KOPT-K1 (cell line): ENCODE measurements at regions not wholly inside any gene's neighbourhood (a gene's known extent, or its start where the extent isn't known, plus 50 kb on each side); places are given as distances from the start of the nearest gene placed in this dataset.

Experiments used
- H3K27ac ChIP-seq: fragments of 200-600 bp; sonication (generic); 2 replicates; pipeline ENCODE4 v1.5.1; 2016; ENCODE audit warnings: antibody characterized with exemption, mild to moderate bottlenecking, low read depth, low read length; ENCODE audit not compliant: poor library complexity, severe bottlenecking
- H3K36me3 ChIP-seq: fragments of 200-600 bp; sonication (generic); 2 replicates; pipeline ENCODE4 v1.5.1; 2017; ENCODE audit warnings: antibody characterized with exemption, mild to moderate bottlenecking, low read length, moderate library complexity; ENCODE audit not compliant: insufficient read depth
- H3K9me3 ChIP-seq: fragments of 200-600 bp; sonication (generic); 2 replicates; pipeline ENCODE4 v1.5.1; 2017; ENCODE audit warnings: antibody characterized with exemption, low read length, mild to moderate bottlenecking; ENCODE audit not compliant: insufficient read depth, poor library complexity, severe bottlenecking

DNA sequence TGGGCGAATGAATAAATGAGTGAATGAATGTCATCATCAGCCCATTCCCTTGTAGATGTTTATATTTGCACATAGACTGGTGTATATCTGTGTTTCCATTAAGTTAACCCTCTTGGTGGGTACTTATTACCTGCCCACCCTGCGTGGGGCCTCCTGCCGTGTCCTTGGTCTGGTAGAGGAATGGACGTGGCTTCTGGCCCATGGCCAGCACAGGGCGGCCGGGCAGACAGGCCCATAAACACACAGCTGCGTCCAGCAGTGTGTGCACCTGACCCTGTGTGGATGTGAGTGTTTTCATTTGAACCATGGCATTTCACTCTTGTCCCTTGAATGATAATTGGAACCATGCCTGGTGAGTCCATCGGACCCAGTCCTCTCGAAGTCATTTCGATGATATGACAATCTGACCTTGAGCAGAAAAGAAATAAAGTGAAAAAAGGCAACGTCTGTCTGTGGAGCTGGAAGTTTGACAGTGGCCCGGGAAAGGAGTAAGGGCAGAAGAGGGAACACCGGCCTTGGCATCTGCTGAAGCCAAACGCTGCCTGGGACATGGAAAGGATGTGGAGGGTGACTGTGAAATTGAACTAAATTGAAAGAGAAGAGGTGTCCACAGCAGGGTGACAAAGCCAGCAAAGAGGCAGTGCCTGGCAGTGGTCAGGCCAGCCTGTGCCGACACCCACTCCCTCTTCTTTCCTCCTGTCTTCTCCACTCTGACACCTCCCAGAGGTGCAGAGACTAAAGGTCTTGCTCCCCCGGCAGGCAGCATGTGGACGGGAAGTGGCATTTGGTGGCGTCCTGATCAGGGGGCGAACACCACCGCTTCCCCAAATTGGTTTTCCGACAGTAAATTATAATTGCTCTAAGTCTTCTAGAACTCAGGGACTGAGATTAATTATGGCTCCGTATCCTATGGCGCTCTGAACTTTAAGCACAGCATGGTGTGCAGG lies 199.0 kb upstream of the ZMIZ1 start:
- Histone ChIP-seq H3K9me3 (no peaks in the 10 kb centered on the region), H3K27ac (no peak overlapping the region), H3K36me3 (no peaks in the 10 kb centered on the region)

DNA sequence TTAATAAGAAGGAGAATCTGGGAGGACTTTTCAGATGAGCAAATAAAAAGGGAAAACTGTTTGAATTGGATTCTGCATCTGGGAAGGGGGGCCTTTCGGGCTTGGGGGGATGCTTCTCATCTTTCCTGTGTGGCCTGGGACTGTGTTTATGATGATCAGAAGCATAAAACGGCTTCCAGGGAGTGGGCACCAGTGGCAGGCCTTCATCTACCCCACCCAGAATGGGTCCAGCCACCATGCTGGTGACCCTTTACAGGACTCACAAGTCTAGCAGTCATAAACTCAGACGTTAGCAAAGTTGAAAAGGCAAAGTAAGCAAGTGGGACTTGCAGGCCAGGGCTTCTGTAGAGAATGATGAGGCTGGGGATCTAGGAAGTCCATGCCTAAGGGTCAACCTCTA lies 198.3 kb upstream of the ZMIZ1 start:
- no peaks in the 10 kb centered on the region for H3K36me3 ChIP-seq
- no peak overlapping the region for H3K27ac ChIP-seq
- H3K9me3 ChIP-seq: no peaks in the 10 kb centered on the region

DNA sequence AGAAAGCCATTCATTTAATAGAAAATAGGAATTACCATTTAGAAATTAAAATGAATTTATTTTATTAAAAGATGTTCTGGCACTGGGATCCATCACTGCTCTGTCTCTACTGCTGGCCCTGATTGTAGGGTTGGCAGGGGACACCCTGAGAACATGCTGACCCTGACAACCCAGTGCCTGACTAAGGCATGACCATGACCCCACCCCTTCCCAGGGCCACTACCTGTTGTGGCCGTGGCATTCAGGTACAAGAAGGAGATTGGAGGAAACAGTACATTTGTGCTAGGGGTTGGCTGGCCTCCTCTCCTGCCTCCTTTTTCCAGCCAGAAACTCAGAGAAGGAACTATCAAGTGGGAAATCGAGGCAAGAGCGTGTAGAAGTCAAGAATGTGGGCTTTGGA lies 197.0 kb upstream of the ZMIZ1 start:
- Histone ChIP-seq H3K27ac (no peak overlapping the region), H3K9me3 (no peaks in the 10 kb centered on the region), H3K36me3 (no peaks in the 10 kb centered on the region)

DNA sequence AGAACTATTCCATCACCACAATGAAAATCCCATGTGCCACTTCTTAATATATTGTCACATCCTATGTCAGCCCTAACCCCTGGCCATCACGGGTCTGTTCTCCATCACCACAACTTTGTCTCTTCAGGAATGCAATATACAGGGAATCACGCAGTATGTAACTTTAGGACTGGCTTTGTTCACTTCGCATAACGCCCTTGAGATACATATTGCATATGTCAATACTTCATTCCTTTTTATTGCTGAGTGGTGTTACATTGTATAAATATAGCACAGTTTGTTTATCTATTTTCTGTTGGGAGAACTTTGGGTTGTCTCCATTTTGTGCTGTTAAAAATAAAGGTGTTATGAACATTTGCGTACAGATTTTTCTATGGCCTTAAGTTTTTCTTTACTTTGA lies 195.4 kb upstream of the ZMIZ1 start:
- Histone ChIP-seq H3K36me3 (no peaks in the 10 kb centered on the region), H3K9me3 (peaks cover 6% of the 10 kb centered on the region), H3K27ac (no peak overlapping the region)

DNA sequence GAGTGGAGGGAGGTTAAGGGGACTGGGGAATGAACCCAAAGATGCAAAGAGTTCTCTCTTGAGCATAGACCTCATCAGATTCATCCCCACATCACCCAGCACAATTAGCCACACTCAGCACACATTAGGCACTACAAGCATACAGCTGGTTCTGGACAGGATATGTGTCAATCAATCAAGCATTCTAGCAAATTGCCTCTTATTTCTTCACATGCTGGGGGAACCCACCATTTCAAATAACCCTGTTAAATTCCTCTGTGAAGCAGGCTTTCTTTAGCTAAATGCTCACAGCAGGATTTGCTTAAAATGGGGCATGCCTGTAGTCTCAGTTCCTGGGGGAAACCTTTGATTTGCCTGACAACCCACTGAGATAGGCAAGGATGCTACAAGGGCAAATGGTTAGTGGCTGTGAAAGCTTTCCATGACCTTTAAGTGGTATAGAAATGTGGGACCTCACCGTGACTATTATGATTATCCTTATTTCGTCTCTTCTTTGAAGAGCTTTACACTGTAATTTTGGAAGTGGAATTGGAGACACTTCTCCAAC lies 193.4 kb upstream of the ZMIZ1 start:
- Histone ChIP-seq H3K36me3 (no peaks in the 10 kb centered on the region), H3K27ac (no peak overlapping the region), H3K9me3 (peaks cover 23% of the 10 kb centered on the region)

DNA sequence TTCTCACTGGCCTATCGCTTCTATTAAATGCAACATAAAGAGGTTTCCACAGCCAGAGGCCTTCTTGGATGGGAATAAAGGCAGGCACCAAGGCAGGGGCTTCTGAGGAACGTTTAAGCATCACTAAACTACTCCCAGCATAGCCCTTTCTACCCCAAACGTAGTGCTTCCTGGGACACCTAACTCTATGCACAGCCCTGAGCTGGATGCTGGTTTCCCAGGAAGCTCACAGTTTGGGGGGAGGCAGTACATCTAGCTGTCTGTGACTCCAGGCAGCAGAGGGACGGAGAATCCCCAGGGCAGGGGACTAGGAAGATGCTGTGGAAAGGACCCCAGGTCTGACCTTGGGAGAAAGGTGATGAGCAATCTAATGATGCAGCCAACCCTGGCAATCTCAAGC lies 192.8 kb upstream of the ZMIZ1 start:
- H3K9me3 ChIP-seq: peaks cover 23% of the 10 kb centered on the region
- H3K27ac ChIP-seq: no peak overlapping the region
- no peaks in the 10 kb centered on the region for H3K36me3 ChIP-seq

DNA sequence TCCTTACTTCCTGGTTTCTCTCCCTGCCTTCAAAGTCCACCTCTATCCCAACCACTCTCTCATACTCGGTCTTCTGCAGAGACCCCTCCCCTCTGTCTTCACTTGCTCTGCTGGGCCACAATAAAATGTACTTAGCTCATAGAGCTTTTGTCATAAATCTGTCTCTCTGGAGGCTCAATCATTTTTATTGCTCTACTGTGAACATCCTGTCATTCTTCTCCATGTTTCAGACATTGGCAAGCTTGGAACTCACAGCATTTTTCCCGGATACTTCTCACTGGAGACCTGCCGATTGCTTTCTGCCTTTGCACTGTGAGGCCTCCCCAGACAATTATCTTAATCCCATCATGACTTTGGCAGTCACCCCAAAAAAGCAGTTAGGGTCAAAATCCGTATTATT lies 192.3 kb upstream of the ZMIZ1 start:
- no peak overlapping the region for H3K27ac ChIP-seq
- H3K36me3 ChIP-seq: no peaks in the 10 kb centered on the region
- peaks cover 23% of the 10 kb centered on the region for H3K9me3 ChIP-seq

DNA sequence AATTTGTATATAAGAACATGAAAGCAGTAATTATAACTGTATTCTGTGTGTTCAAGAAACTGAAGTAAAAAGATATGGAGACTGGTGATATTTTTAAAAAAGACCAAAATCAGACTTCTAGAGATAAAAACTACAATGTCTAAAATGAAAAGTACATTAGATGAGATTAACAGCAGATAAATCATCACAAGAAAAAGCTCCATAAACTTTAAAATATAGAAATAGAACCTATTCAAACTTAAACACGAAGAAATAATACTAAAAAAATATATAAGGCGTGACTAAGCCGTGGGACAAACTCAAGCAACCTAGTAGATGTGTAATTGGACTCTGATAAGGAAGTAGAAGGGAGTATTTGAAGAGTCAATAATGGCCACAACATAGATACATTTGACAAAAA lies 189.1 kb upstream of the ZMIZ1 start:
- Histone ChIP-seq H3K36me3 (no peaks in the 10 kb centered on the region), H3K27ac (no peak overlapping the region)

DNA sequence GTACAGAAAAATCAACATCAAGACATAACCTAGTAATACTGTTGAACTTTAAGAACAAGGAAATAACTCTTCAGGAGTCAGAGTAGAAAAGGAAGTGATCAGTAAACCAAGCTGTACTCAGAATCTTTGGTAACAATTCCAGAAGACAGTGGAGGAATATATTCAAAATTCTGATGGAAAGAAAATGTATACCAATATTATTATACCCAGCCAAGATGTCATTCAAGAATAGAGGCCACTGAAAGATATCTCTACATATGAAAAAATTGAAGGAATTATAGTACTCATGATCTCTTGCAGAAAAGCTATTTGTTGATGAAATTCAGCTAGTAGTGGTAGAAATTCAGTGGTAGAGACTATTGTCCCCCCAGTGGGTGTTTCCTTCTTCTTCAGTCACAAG lies 182.6 kb upstream of the ZMIZ1 start:
- H3K36me3 ChIP-seq: no peaks in the 10 kb centered on the region
- no peak overlapping the region for H3K27ac ChIP-seq
- H3K9me3 ChIP-seq: peaks cover 32% of the 10 kb centered on the region

More for the DNA sequence above, 189.1 kb upstream of the ZMIZ1 start:
- H3K9me3 ChIP-seq: peaks cover 33% of the 10 kb centered on the region

DNA sequence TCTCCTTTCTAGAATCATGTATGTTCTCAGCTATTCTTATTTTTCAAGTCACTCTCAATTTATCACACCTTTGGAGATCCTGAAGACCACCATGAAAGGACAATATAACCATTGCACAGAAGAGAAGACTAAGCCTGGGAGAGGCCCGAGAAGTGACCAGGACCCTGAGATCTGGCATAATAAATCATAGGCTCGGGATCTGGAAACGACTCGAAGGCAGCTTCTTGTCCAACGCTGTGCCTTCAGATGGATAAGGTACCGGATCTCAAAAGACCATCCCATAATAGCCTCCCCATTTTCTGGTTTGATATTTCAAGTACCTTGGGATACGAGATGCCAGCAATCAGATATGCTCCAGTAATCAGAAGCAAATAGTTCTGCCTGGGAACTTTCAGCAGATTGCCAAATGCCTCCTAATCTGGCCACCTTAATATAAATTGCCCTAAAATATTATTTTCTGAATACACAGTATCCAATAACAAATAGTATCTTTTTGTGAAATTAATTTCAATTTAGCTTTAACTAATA lies 179.2 kb upstream of the ZMIZ1 start:
- no peaks in the 10 kb centered on the region for H3K36me3 ChIP-seq
- H3K27ac ChIP-seq: no peak overlapping the region
- peaks cover 22% of the 10 kb centered on the region for H3K9me3 ChIP-seq

DNA sequence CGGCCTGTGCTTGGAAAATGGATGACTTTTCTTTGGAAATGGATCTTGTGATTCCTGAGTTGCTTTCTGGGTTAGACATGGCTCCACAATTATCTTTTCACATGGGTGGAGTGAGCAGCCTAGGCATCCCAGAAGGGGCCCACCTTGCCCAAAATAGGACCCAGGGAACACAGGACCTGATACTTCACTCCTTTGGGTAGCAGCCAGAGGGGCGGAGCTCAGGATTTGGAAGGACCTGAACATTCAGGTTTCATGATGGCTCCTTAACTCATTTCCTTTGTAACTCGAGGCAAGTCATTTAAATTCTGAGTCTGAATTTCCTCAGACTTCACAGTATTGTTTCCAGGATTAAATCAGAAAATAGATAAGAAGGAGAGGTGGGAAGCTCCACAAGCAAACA lies 178.3 kb upstream of the ZMIZ1 start:
- peaks cover 13% of the 10 kb centered on the region for H3K9me3 ChIP-seq
- H3K27ac ChIP-seq: no peak overlapping the region
- H3K36me3 ChIP-seq: no peaks in the 10 kb centered on the region

DNA sequence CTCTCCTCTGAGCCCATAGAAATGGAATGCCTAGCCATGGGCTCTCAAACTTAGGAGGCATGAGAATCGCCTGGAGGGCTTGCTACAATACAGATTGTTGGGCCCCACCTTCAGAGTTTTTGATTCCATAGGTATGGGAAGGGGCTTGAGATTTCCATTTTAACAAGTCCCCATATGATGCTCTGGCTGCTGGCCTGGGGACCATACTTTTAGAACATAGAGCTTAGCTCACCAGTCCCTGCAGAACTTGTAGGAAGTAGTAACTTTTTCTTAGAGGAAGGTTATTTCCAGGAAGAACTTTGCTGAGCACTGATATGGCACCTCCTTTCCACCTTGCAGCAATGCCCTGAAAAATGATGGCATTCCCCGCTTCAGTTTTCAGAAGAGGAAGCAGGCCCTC lies 177.0 kb upstream of the ZMIZ1 start:
- H3K36me3 ChIP-seq: no peaks in the 10 kb centered on the region
- H3K27ac ChIP-seq: no peak overlapping the region
- peaks cover 1% of the 10 kb centered on the region for H3K9me3 ChIP-seq

DNA sequence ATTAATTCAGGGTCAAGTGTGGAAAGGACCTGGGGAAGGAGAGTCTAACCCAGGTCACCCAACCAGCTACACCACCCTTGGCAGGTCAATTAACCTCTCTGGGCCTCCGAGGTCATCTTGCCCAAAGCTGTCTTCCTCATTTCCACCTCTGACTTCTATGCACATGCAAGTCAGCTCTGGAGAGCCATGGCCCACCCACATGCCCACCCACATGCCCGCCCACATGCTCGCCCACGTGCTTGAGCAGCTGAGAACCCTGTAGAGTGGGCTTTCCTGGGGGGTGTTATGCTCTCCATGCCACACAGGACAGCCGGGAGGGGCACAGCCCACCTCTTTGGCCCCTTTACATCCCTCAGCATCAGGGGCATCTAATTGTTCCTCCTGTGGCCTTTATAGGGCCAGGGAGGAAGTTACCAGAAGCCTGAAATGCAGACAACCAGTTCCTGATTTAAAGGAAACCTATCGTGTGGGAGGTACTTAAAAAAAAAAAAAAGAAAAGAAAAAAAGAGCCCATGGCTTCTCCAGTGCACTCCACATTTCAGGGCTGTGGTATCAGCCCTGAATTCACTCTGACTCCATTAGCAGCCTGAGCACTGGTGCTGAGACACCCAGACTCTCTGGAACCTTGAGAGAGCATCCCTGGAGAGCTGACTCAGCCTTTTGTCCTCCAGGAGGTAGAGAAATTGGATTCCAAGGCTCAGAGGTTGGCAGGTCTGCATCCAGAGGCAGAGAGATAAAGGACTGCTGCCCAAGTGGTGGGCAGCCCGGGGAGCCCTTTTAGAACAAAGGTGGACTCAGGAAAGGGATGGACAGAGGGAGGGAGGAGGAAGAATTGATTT lies 176.2 kb upstream of the ZMIZ1 start:
- H3K36me3 ChIP-seq: no peaks in the 10 kb centered on the region
- H3K9me3 ChIP-seq: no peaks in the 10 kb centered on the region
- H3K27ac ChIP-seq: no peak overlapping the region

DNA sequence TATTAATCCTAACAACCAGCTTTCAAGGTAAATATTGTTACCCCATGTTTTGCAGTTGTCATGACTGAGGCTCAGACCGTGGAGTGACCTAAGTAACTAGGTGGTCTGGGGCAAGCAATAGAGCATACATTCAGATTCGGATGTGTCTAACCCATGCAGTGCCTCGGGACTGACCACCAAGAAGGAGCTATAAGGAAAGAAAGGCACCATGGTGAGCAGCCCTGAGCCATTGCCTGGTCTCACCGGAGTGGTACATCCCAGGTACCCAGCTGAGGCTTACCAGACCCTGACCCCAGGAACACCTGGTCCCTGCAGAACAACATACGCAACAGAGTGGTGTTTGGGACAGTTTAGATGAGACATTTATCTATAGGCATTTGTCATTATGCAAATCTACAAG lies 175.5 kb upstream of the ZMIZ1 start:
- Histone ChIP-seq H3K27ac (no peak overlapping the region), H3K36me3 (no peaks in the 10 kb centered on the region), H3K9me3 (no peaks in the 10 kb centered on the region)
